ENCODE measurements at regions not wholly inside any gene's neighbourhood (a gene's known extent, or its start where the extent isn't known, plus 50 kb on each side); places are given as distances from the start of the nearest gene placed in this dataset.

- Histone ChIP-seq H3K4me3 (ENCODE audit: low read depth, low read length, poor library complexity, severe bottlenecking) (no peak overlapping the region), H3K9me3 (ENCODE audit: low read length) (no peaks in the 10 kb centered on the region), H3K4me1 (ENCODE audit: insufficient read depth, low read length, poor library complexity, severe bottlenecking) (no peaks in the 10 kb centered on the region), H4K20me1 (ENCODE audit: insufficient read depth, low read length) (no peaks in the 10 kb centered on the region), H3K36me3 (ENCODE audit: insufficient read depth, low read length) (no peaks in the 10 kb centered on the region), H3K79me2 (ENCODE audit: insufficient read depth, low read depth, low read length) (no peaks in the 10 kb centered on the region), H2AFZ (ENCODE audit: low read length) (no peak overlapping the region), H3K27ac (ENCODE audit: low read depth, low read length, poor library complexity, severe bottlenecking) (no peak overlapping the region), H3K4me2 (ENCODE audit: low read length) (no peak overlapping the region), H3K9me2 (ENCODE audit: insufficient read depth, low read length) (no peaks in the 10 kb centered on the region)
- DNase-seq (ENCODE audit: low spot score) = no peak
- POLR2A ChIA-PET = no interaction called here
- TF ChIP-seq, protein P1, sequence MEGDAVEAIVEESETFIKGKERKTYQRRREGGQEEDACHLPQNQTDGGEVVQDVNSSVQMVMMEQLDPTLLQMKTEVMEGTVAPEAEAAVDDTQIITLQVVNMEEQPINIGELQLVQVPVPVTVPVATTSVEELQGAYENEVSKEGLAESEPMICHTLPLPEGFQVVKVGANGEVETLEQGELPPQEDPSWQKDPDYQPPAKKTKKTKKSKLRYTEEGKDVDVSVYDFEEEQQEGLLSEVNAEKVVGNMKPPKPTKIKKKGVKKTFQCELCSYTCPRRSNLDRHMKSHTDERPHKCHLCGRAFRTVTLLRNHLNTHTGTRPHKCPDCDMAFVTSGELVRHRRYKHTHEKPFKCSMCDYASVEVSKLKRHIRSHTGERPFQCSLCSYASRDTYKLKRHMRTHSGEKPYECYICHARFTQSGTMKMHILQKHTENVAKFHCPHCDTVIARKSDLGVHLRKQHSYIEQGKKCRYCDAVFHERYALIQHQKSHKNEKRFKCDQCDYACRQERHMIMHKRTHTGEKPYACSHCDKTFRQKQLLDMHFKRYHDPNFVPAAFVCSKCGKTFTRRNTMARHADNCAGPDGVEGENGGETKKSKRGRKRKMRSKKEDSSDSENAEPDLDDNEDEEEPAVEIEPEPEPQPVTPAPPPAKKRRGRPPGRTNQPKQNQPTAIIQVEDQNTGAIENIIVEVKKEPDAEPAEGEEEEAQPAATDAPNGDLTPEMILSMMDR (conservative IDR thresholded peaks at IDR 0.05; ENCODE audit: low read length) = no peak
- intact Hi-C loops (cut with micrococcal nuclease; ENCODE audit: unreplicated experiment) = no loop called here
- CTCF ChIA-PET (ENCODE audit: unreplicated experiment) = no interaction called here
- BruUV-seq (replicated peaks) = no TSS peak
These were observed 150.7 kb downstream of the DMRT2 start for GRCh38 chr9:1200847-1201251.

DNA sequence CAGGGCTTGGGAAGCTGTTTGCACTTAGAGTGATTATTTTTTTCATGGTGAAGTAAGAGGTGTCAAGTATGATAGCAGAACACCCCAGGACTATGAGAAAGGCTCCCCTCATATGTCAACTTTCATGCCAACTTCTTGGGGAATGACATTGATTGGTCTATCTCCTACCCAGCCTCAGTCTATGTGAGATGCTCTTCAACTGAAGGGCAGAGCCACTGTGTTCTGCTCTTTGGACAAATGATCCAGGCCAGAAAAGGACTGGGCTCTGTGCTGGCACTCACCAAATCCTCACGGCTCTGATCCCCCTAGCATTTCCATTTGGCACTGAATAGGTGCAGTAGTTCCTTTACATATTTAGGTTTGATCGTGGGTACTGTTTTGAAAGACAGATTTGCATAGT, 151.1 kb downstream of the DMRT2 start:
- H3K79me2 ChIP-seq (ENCODE audit: insufficient read depth, low read depth, low read length) = no peaks in the 10 kb centered on the region
- H3K9me2 ChIP-seq (ENCODE audit: insufficient read depth, low read length) = no peaks in the 10 kb centered on the region
- H3K9me3 ChIP-seq (ENCODE audit: low read length) = no peaks in the 10 kb centered on the region
- H3K4me3 ChIP-seq (ENCODE audit: low read depth, low read length, poor library complexity, severe bottlenecking) = no peak overlapping the region
- H3K27ac ChIP-seq (ENCODE audit: low read depth, low read length, poor library complexity, severe bottlenecking) = no peak overlapping the region
- no peaks in the 10 kb centered on the region for H4K20me1 ChIP-seq (ENCODE audit: insufficient read depth, low read length)
- no peaks in the 10 kb centered on the region for H3K36me3 ChIP-seq (ENCODE audit: insufficient read depth, low read length)
- intact Hi-C loops (cut with micrococcal nuclease; ENCODE audit: unreplicated experiment) = no loop called here
- no peak overlapping the region for H3K4me2 ChIP-seq (ENCODE audit: low read length)
- H2AFZ ChIP-seq (ENCODE audit: low read length) = no peak overlapping the region
- DNase-seq (ENCODE audit: low spot score) = no peak
- POLR2A ChIA-PET = no interaction called here
- BruUV-seq (replicated peaks) = no TSS peak
- CTCF ChIA-PET (ENCODE audit: unreplicated experiment) = no interaction called here
- H3K4me1 ChIP-seq (ENCODE audit: insufficient read depth, low read length, poor library complexity, severe bottlenecking) = no peaks in the 10 kb centered on the region
- TF ChIP-seq, protein P1 (conservative IDR thresholded peaks at IDR 0.05; ENCODE audit: low read length) = no peak
- no peak for TF ChIP-seq EZH2phosphoT487 (IDR thresholded peaks at IDR 0.05; ENCODE audit: borderline replicate concordance, low read depth, low read length)

DNA sequence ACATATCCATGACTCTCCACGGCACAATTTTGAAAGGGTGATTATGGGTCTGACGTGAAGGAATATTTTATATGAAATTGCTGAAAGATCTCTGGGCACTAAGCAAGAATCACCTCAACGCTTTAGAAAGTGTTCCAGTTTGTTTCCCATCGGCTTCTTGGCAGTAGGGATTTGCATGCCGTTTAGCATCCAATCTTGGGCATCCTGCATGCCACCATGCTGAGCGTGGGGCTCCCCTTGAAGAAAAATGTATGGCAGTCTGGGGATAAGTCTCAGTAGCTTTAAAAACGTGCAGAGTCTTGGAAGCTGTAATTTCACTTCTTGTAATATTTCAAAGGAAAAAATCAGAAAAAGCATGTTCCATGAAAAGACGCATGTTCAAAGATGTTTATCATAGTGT, 151.7 kb downstream of the DMRT2 start:
- Histone ChIP-seq H3K9me3 (ENCODE audit: low read length) (no peaks in the 10 kb centered on the region), H3K4me2 (ENCODE audit: low read length) (no peak overlapping the region), H3K27ac (ENCODE audit: low read depth, low read length, poor library complexity, severe bottlenecking) (no peak overlapping the region), H2AFZ (ENCODE audit: low read length) (no peak overlapping the region), H3K4me3 (ENCODE audit: low read depth, low read length, poor library complexity, severe bottlenecking) (no peak overlapping the region), H4K20me1 (ENCODE audit: insufficient read depth, low read length) (no peaks in the 10 kb centered on the region), H3K9me2 (ENCODE audit: insufficient read depth, low read length) (no peaks in the 10 kb centered on the region), H3K79me2 (ENCODE audit: insufficient read depth, low read depth, low read length) (no peaks in the 10 kb centered on the region), H3K36me3 (ENCODE audit: insufficient read depth, low read length) (no peaks in the 10 kb centered on the region), H3K4me1 (ENCODE audit: insufficient read depth, low read length, poor library complexity, severe bottlenecking) (no peaks in the 10 kb centered on the region)
- intact Hi-C loops (cut with micrococcal nuclease; ENCODE audit: unreplicated experiment) = no loop called here
- no peak for TF ChIP-seq EZH2phosphoT487 (IDR thresholded peaks at IDR 0.05; ENCODE audit: borderline replicate concordance, low read depth, low read length)
- TF ChIP-seq, protein P1 (conservative IDR thresholded peaks at IDR 0.05; ENCODE audit: low read length) = no peak
- POLR2A ChIA-PET = no interaction called here
- BruUV-seq (replicated peaks) = no TSS peak
- CTCF ChIA-PET (ENCODE audit: unreplicated experiment) = no interaction called here
- DNase-seq (ENCODE audit: low spot score) = no peak

Measured in OCI-LY7 (cell line).